OCI-LY7 (cell line): ENCODE measurements at regions not wholly inside any gene's neighbourhood (a gene's known extent, or its start where the extent isn't known, plus 50 kb on each side); places are given as distances from the start of the nearest gene placed in this dataset.

Experiments used
- BruUV-seq: library from RNA; stranded (reverse); fragments of 400-500 nt; replicated peaks from 2 replicates; lab custom pipeline; 2021; lab: Mats Ljungman, UMichigan
- CTCF ChIA-PET: fragments of 300-600 bp; sonication (Branson Sonifier 250); formaldehyde crosslinking; loops from one replicate; lab custom pipeline; 2022; ENCODE audit warnings: antibody characterized with exemption; ENCODE audit not compliant: unreplicated experiment; lab: Charles Lee
- POLR2A ChIA-PET: fragments of 300-600 bp; sonication (Branson Sonifier 250); formaldehyde crosslinking; loops from one replicate; lab custom pipeline; 2022; ENCODE audit warnings: antibody characterized with exemption; lab: Charles Lee
- DNase-seq: peaks from one replicate; pipeline ENCODE4 v3.0.0-alpha.2; 2015; ENCODE audit warnings: low spot score
- H2AFZ ChIP-seq: fragments of 200-600 bp; sonication (generic), shearing (Covaris generic); 2 replicates; pipeline ENCODE4 v1.6.1; 2014; ENCODE audit warnings: mild to moderate bottlenecking, antibody characterized with exemption, low read length, moderate library complexity
- H3K27ac ChIP-seq: fragments of 200-600 bp; sonication (generic); 2 replicates; pipeline ENCODE4 v1.5.1; 2014; ENCODE audit warnings: mixed run types, low read depth, mild to moderate bottlenecking, moderate library complexity, low read length, inconsistent platforms; ENCODE audit not compliant: poor library complexity, severe bottlenecking
- H3K36me3 ChIP-seq: fragments of 200-600 bp; sonication (generic); 2 replicates; pipeline ENCODE4 v1.6.1; 2014; ENCODE audit warnings: mild to moderate bottlenecking, antibody characterized with exemption, low read length, moderate library complexity, mixed read lengths; ENCODE audit not compliant: insufficient read depth
- H3K4me1 ChIP-seq: fragments of 200-600 bp; sonication (generic); 2 replicates; pipeline ENCODE4 v1.5.1; 2014; ENCODE audit warnings: mild to moderate bottlenecking, low read length; ENCODE audit not compliant: insufficient read depth, poor library complexity, severe bottlenecking
- H3K4me2 ChIP-seq: fragments of 200-600 bp; sonication (generic); 2 replicates; pipeline ENCODE4 v1.6.1; 2014; ENCODE audit warnings: mild to moderate bottlenecking, low read length
- H3K4me3 ChIP-seq: fragments of 200-600 bp; sonication (generic); 2 replicates; pipeline ENCODE4 v1.5.1; 2014; ENCODE audit warnings: mild to moderate bottlenecking, low read depth, low read length; ENCODE audit not compliant: poor library complexity, severe bottlenecking
- H3K79me2 ChIP-seq: fragments of 200-600 bp; sonication (generic); 2 replicates; pipeline ENCODE4 v1.6.1; 2016; ENCODE audit warnings: low read depth, mild to moderate bottlenecking, low read length, moderate library complexity, mixed read lengths; ENCODE audit not compliant: insufficient read depth
- H3K9me2 ChIP-seq: fragments of 200-600 bp; sonication (generic); 2 replicates; pipeline ENCODE4 v1.6.1; 2016; ENCODE audit warnings: mild to moderate bottlenecking, low read length, mixed read lengths; ENCODE audit not compliant: insufficient read depth
- H3K9me3 ChIP-seq: fragments of 200-600 bp; sonication (generic); 2 replicates; pipeline ENCODE4 v1.6.1; 2014; ENCODE audit warnings: mild to moderate bottlenecking, mixed run types, low read length, mixed read lengths
- H4K20me1 ChIP-seq: fragments of 200-600 bp; sonication (generic); 2 replicates; pipeline ENCODE4 v1.6.1; 2014; ENCODE audit warnings: mild to moderate bottlenecking, antibody characterized with exemption, low read length, moderate library complexity, mixed read lengths; ENCODE audit not compliant: insufficient read depth
- EZH2phosphoT487 ChIP-seq: fragments of 200-600 bp; sonication (generic); IDR thresholded peaks from 2 replicates; pipeline ENCODE4 v1.6.1; 2018; ENCODE audit warnings: low read depth, borderline replicate concordance, mild to moderate bottlenecking, mixed run types, antibody characterized with exemption, low read length, moderate library complexity, mixed read lengths
- intact Hi-C: fragments of 100-400 bp; cut with micrococcal nuclease; formaldehyde crosslinking; loops from one replicate; pipeline ENCODE4 v1.10.0; 2022; ENCODE audit not compliant: unreplicated experiment
- TF ChIP-seq, protein P1 (sequence below): fragments of 200-600 bp; sonication (generic); conservative IDR thresholded peaks from 2 replicates; pipeline ENCODE4 v1.5.1; 2014; ENCODE audit warnings: mild to moderate bottlenecking, antibody characterized with exemption, low read length, moderate library complexity, mixed read lengths

DNA sequence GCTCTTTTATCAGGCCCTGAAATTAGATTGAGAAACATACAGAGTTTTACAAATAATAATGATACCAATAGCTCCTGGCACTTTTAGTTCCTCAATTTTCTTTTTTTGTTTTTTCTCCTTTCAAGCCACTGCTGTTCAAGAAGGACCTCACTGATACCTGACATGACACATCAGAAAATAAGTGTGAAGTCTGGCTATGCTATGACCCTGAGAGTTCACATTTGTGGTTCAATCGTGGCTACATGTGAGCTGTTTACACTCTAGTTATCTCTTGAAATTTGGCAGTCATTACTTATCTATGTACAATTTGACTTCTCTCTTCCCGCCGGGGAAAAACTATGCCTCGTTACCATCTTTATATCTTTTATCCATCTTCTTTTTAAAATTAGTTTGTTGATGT lies 686.5 kb downstream of the EPHA4 start:
- BruUV-seq, result no TSS peak
- H3K27ac ChIP-seq, result no peak overlapping the region
- no peaks in the 10 kb centered on the region for H3K4me1 ChIP-seq
- H3K36me3 ChIP-seq, result no peaks in the 10 kb centered on the region
- H3K9me2 ChIP-seq, result no peaks in the 10 kb centered on the region
- H3K4me3 ChIP-seq, result no peak overlapping the region
- no peaks in the 10 kb centered on the region for H3K79me2 ChIP-seq
- CTCF ChIA-PET, result no interaction called here
- intact Hi-C loops, result no loop called here
- TF ChIP-seq, protein P1, sequence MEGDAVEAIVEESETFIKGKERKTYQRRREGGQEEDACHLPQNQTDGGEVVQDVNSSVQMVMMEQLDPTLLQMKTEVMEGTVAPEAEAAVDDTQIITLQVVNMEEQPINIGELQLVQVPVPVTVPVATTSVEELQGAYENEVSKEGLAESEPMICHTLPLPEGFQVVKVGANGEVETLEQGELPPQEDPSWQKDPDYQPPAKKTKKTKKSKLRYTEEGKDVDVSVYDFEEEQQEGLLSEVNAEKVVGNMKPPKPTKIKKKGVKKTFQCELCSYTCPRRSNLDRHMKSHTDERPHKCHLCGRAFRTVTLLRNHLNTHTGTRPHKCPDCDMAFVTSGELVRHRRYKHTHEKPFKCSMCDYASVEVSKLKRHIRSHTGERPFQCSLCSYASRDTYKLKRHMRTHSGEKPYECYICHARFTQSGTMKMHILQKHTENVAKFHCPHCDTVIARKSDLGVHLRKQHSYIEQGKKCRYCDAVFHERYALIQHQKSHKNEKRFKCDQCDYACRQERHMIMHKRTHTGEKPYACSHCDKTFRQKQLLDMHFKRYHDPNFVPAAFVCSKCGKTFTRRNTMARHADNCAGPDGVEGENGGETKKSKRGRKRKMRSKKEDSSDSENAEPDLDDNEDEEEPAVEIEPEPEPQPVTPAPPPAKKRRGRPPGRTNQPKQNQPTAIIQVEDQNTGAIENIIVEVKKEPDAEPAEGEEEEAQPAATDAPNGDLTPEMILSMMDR, result no peak
- no peak for TF ChIP-seq EZH2phosphoT487
- no peak overlapping the region for H3K4me2 ChIP-seq
- POLR2A ChIA-PET, result no interaction called here
- DNase-seq, result no peak
- no peak overlapping the region for H2AFZ ChIP-seq
- no peaks in the 10 kb centered on the region for H3K9me3 ChIP-seq
- H4K20me1 ChIP-seq, result no peaks in the 10 kb centered on the region

DNA sequence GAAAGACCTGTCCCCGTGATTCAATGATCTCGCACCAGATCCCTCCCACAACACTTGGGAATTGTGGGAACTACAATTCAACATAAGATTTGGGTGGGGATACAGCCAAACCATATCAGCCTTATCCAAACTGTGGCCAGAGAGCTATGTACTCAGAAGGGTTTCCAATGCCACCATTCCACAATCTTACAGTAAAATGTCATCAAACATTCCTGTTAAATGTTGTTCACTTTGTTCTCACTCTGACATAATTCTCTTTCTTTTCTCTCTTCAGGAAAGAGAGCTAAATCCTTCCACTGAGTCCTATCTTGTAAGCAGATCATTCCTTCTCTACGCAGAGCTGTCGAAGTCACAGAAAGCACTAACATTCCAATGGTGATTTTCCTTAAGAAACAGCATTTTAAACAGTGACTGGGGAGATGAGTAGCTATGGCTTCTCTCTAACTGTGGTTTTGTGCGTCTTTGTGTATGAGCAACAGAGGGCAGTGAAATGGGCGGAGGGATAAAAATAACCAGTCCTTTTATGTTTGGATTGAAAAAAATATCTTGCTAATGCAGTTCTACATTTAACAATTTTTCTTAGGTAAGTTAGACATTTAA lies 684.7 kb downstream of the EPHA4 start:
- Histone ChIP-seq H3K27ac (no peak overlapping the region), H3K4me1 (no peaks in the 10 kb centered on the region), H3K36me3 (no peaks in the 10 kb centered on the region), H3K9me3 (no peaks in the 10 kb centered on the region), H4K20me1 (no peaks in the 10 kb centered on the region), H3K4me3 (no peak overlapping the region), H3K4me2 (no peak overlapping the region), H3K9me2 (no peaks in the 10 kb centered on the region), H2AFZ (no peak overlapping the region), H3K79me2 (no peaks in the 10 kb centered on the region)
- TF ChIP-seq, protein P1, result no peak
- TF ChIP-seq EZH2phosphoT487, result no peak
- ChIA-PET POLR2A (interaction anchor here (0.9 kb wide), 1 partner anchor 11 kb away, joined by 5 read pairs; no protein-coding TSS in a partner anchor), CTCF (no interaction called here)
- no peak for DNase-seq
- intact Hi-C loops, result no loop called here
- no TSS peak for BruUV-seq

DNA sequence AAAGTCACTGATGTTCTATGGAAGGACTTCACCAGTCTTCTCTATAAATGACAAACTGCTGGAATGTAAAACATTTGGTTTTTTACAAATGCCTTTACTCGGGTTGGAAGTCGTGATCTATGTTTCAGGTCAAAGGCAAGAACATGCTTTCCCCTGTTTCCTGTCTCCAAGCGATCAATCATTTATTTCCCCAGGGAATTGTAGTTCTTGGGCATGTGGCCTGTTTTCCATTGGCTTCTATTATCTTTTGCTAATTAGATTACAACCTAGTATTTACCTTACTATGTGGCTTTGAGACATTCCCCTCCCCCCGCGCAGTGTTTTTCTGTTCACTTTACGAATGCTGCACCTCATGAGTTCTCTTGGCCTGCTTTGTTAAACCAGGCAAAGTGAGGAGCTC lies 684.2 kb downstream of the EPHA4 start:
- ChIA-PET CTCF (no interaction called here), POLR2A (interaction anchor here (0.9 kb wide), 1 partner anchor 10 kb away, joined by 5 read pairs; no protein-coding TSS in a partner anchor)
- H3K4me2 ChIP-seq, result no peak overlapping the region
- no peak overlapping the region for H3K4me3 ChIP-seq
- no peaks in the 10 kb centered on the region for H3K9me2 ChIP-seq
- intact Hi-C loops, result no loop called here
- TF ChIP-seq, protein P1, result no peak
- TF ChIP-seq EZH2phosphoT487, result no peak
- BruUV-seq, result no TSS peak
- no peak overlapping the region for H2AFZ ChIP-seq
- no peak for DNase-seq
- H3K79me2 ChIP-seq, result no peaks in the 10 kb centered on the region
- no peaks in the 10 kb centered on the region for H3K9me3 ChIP-seq
- no peaks in the 10 kb centered on the region for H4K20me1 ChIP-seq
- no peak overlapping the region for H3K27ac ChIP-seq
- H3K36me3 ChIP-seq, result no peaks in the 10 kb centered on the region
- no peaks in the 10 kb centered on the region for H3K4me1 ChIP-seq
